B cell (primary cell): ENCODE measurements at regions not wholly inside any gene's neighbourhood (a gene's known extent, or its start where the extent isn't known, plus 50 kb on each side); places are given as distances from the start of the nearest gene placed in this dataset.

Experiments
- ATAC-seq: fragments of 200-7000 bp; cut with Tn5 transposase; one replicate; pipeline ENCODE4 v1.10.0; 2021; ENCODE audit warnings: low read depth, mild to moderate bottlenecking, moderate number of reproducible peaks, moderate library complexity
- CTCF ChIA-PET: fragments of 350-600 bp; sonication (Branson Sonifier 250); formaldehyde crosslinking; loops from one replicate; lab custom pipeline; 2021; ENCODE audit warnings: antibody characterized with exemption, inconsistent platforms; lab: Charles Lee
- POLR2A ChIA-PET: fragments of 350-600 bp; sonication (Branson Sonifier 250); formaldehyde crosslinking; loops from one replicate; lab custom pipeline; 2021; ENCODE audit warnings: antibody characterized with exemption; lab: Charles Lee
- DNase-seq: peaks from one replicate; pipeline ENCODE4 v3.0.0; 2013
- H2AFZ ChIP-seq: 2 replicates; pipeline ENCODE4 v1.6.1; 2012; ENCODE audit warnings: mild to moderate bottlenecking, low read depth, low read length; ENCODE audit not compliant: insufficient read depth, poor library complexity, severe bottlenecking
- H3K27ac ChIP-seq, 2 donors: 1 replicate in 1 of 2; 2 replicates in 1 of 2; pipeline ENCODE4 v1.5.1; 2012 to 2013; ENCODE audit warnings: low read length in 2 of 2, mild to moderate bottlenecking in 2 of 2, moderate library complexity in 1 of 2
- H3K27me3 ChIP-seq, 4 experiments: fragments of 200-600 bp in 1 of 4; sonication (generic) in 1 of 4; replicated peaks in 1 of 4; 1 replicate in 2 of 4; 2 replicates in 2 of 4; pipeline versions ENCODE4 v1.6.1 to v1.7.0; 2013 to 2016; ENCODE audit warnings: low read length in 3 of 4, mild to moderate bottlenecking in 2 of 4, mixed read lengths in 1 of 4, moderate library complexity in 1 of 4; ENCODE audit not compliant: insufficient read depth in 4 of 4, control insufficient read depth in 3 of 4; ENCODE audit errors: control extremely low read depth in 1 of 4
- H3K36me3 ChIP-seq, 2 experiments: replicated peaks in 1 of 2; 1 replicate in 1 of 2; 2 replicates in 1 of 2; pipeline versions ENCODE4 v1.6.1 to v1.7.1; 2013; ENCODE audit warnings: low read length in 1 of 2; ENCODE audit not compliant: insufficient read depth in 2 of 2, control insufficient read depth in 1 of 2; ENCODE audit errors: control extremely low read depth in 1 of 2, extremely low read depth in 1 of 2
- H3K4me1 ChIP-seq, 2 donors: fragments of 200-600 bp in 1 of 2; sonication (generic) in 1 of 2; 1 replicate in 1 of 2; 2 replicates in 1 of 2; pipeline versions ENCODE4 v1.5.1 to v1.6.1; 2013 to 2017; ENCODE audit warnings: low read length in 2 of 2; ENCODE audit not compliant: control insufficient read depth in 2 of 2, insufficient read depth in 2 of 2
- H3K4me2 ChIP-seq: replicated peaks from 2 replicates; pipeline ENCODE3; 2012; ENCODE audit warnings: mild to moderate bottlenecking, low read depth, low read length; ENCODE audit not compliant: poor library complexity, severe bottlenecking
- H3K4me3 ChIP-seq, 5 experiments: fragments of 200-600 bp in 1 of 5; sonication (generic) in 1 of 5; 1 replicate in 3 of 5; 2 replicates in 2 of 5; pipeline versions ENCODE4 v1.5.1 to v1.7.0; 2011 to 2016; ENCODE audit warnings: low read length in 4 of 5, mild to moderate bottlenecking in 4 of 5, low read depth in 2 of 5, control low read depth in 1 of 5, moderate library complexity in 1 of 5; ENCODE audit not compliant: insufficient read depth in 1 of 5; ENCODE audit errors: control extremely low read depth in 1 of 5, extremely low read depth in 1 of 5
- H3K79me2 ChIP-seq: fragments of 200-600 bp; sonication (generic); one replicate; pipeline ENCODE4 v1.6.0; 2016; ENCODE audit warnings: low read length; ENCODE audit not compliant: control insufficient read depth, insufficient read depth
- H3K9ac ChIP-seq: fragments of 200-600 bp; sonication (generic); 2 replicates; pipeline ENCODE4 v1.6.1; 2017; ENCODE audit warnings: mild to moderate bottlenecking, low read length, moderate library complexity
- H3K9me3 ChIP-seq, 3 donors: one replicate each; pipeline versions ENCODE4 v1.6.1 to v1.7.1; 2013; ENCODE audit warnings: low read length in 2 of 3; ENCODE audit not compliant: control insufficient read depth in 2 of 3, insufficient read depth in 1 of 3; ENCODE audit errors: control extremely low read depth in 1 of 3
- H4K20me1 ChIP-seq: 2 replicates; pipeline ENCODE4 v1.6.0; 2012; ENCODE audit warnings: mild to moderate bottlenecking, low read length; ENCODE audit not compliant: insufficient read depth, control insufficient read depth, poor library complexity, severe bottlenecking
- H3K27ac Mint-ChIP-seq: one replicate; pipeline ENCODE4 v1.8.0; 2021; ENCODE audit warnings: mixed read lengths
- H3K27me3 Mint-ChIP-seq: one replicate; pipeline ENCODE4 v1.8.0; 2021; ENCODE audit warnings: mixed read lengths
- H3K4me1 Mint-ChIP-seq: one replicate; pipeline ENCODE4 v1.8.0; 2021; ENCODE audit warnings: mixed read lengths
- H3K4me3 Mint-ChIP-seq: one replicate; pipeline ENCODE4 v1.8.0; 2021; ENCODE audit warnings: mixed read lengths
- H3K9me3 Mint-ChIP-seq: one replicate; pipeline ENCODE4 v1.8.0; 2022; ENCODE audit warnings: mixed read lengths; ENCODE audit not compliant: insufficient read depth
- CTCF ChIP-seq: fragments of 200-600 bp; IDR thresholded peaks from one replicate; pipeline ENCODE4 v1.8.0; 2022; ENCODE audit warnings: antibody characterized with exemption, mild to moderate bottlenecking
- EZH2 ChIP-seq: IDR thresholded peaks from 2 replicates; pipeline ENCODE4 v1.6.1; 2012; ENCODE audit warnings: borderline replicate concordance, low read depth, mild to moderate bottlenecking, moderate library complexity, low read length; ENCODE audit not compliant: insufficient read depth, poor library complexity, severe bottlenecking
- WGBS: methylation state at CpG from one replicate; pipeline ENCODE4 v1.1.5; 2013; ENCODE audit warnings: missing lambda C conversion rate; ENCODE audit not compliant: insufficient coverage; 5-methylcytosine and 5-hydroxymethylcytosine counted together
- intact Hi-C: fragments of 100-400 bp; cut with micrococcal nuclease; formaldehyde crosslinking; loops from one replicate; pipeline ENCODE4 v1.10.0; 2022

DNA sequence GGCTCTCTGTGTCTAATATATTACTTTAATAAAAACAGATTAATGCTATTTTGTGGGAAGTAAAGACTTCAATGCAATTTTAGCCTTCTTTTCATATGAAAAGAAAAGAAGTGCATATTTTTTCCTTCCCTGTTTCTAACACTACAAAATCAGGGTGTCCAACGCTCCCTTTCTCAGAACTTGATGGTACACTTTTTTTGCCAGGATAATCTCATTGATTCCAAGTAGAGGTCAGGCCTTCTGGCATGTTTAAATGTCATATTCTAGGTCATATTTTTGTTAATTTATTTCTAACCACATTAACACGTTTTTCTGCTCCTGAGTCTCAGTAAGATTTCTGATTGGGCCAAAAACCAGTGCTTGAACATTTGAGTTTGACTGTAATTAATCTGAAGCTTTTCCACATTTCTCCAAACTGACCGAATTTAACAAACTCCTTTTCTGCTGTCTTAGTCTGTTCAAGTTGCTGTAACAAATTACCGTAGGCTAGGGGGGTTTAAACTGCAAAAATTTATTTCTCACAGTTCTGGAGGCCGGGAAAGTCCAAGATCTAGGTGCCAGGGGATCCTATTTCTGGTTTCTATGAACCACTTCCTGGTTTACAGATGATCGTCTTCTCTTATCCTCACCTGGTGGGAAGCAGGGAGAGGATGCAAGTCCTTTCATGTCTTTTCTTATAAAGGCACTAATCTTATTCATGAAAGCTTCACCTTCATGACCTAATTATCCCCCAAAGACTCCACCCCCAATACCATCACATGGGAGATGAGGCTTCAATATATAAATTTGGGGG is 63.2 kb upstream of the ELL2 start:
- no peak for DNase-seq
- ATAC-seq = no peak
- H3K27me3 ChIP-seq = no peaks in the 10 kb centered on the region
- ChIA-PET POLR2A (no interaction called here), CTCF (no interaction called here)
- no peak overlapping the region for H3K9ac ChIP-seq
- no peaks in the 10 kb centered on the region for H4K20me1 ChIP-seq
- intact Hi-C loops = no loop called here
- Mint-ChIP-seq H3K9me3 (no peaks in the 10 kb centered on the region), H3K4me1 (no peaks in the 10 kb centered on the region), H3K27ac (no peak overlapping the region), H3K4me3 (no peak overlapping the region), H3K27me3 (no peaks in the 10 kb centered on the region)
- TF ChIP-seq EZH2 (no peak), CTCF (no peak)
- H3K79me2 ChIP-seq = no peaks in the 10 kb centered on the region
- no peak overlapping the region for H2AFZ ChIP-seq
- no peak overlapping the region for H3K27ac ChIP-seq
- H3K4me2 ChIP-seq = no peak overlapping the region
- H3K9me3 ChIP-seq = no peaks in the 10 kb centered on the region
- no peaks in the 10 kb centered on the region for H3K36me3 ChIP-seq
- no peak overlapping the region for H3K4me3 ChIP-seq
- H3K4me1 ChIP-seq = no peaks in the 10 kb centered on the region
- WGBS = 100% methylated on average over 1 of the region's 6 CpGs

- ATAC-seq (no peak), DNase-seq (no peak)
- H4K20me1 ChIP-seq = no peaks in the 10 kb centered on the region
- TF ChIP-seq CTCF = no peak
- TF ChIP-seq EZH2 = no peak
- H3K36me3 ChIP-seq = no peaks in the 10 kb centered on the region
- 80% methylated on average over 1 of the region's 2 CpGs for WGBS
- no peaks in the 10 kb centered on the region for H3K27me3 ChIP-seq
- H3K79me2 ChIP-seq = no peaks in the 10 kb centered on the region
- ChIA-PET POLR2A (no interaction called here), CTCF (no interaction called here)
- H3K9ac ChIP-seq = no peak overlapping the region
- intact Hi-C loops = no loop called here
- H3K4me3 ChIP-seq = no peak overlapping the region
- H3K4me2 ChIP-seq = no peak overlapping the region
- no peak overlapping the region for H2AFZ ChIP-seq
- H3K4me1 Mint-ChIP-seq = no peaks in the 10 kb centered on the region
- H3K27me3 Mint-ChIP-seq = peaks cover 6% of the 10 kb centered on the region
- H3K9me3 ChIP-seq = no peaks in the 10 kb centered on the region
- H3K9me3 Mint-ChIP-seq = no peaks in the 10 kb centered on the region
- H3K27ac ChIP-seq = no peak overlapping the region
- no peaks in the 10 kb centered on the region for H3K4me1 ChIP-seq
- H3K27ac Mint-ChIP-seq = no peak overlapping the region
- no peak overlapping the region for H3K4me3 Mint-ChIP-seq
Measured at GRCh38 chr5:96023518-96023917, 61.9 kb upstream of the ELL2 start.
